GM21619 (cell line): ENCODE measurements at regions not wholly inside any gene's neighbourhood (a gene's known extent, or its start where the extent isn't known, plus 50 kb on each side); places are given as distances from the start of the nearest gene placed in this dataset.
"Not testable (repeated sequence)": the region's sequence is repeated elsewhere in the genome, so short reads cannot be mapped to it uniquely, and the experiment has no call there.

Experiments used
- ATAC-seq: cut with Tn5 transposase; IDR thresholded peaks from one replicate; pipeline ENCODE4 v1.9.1; 2021; ENCODE audit not compliant: unreplicated experiment

DNA sequence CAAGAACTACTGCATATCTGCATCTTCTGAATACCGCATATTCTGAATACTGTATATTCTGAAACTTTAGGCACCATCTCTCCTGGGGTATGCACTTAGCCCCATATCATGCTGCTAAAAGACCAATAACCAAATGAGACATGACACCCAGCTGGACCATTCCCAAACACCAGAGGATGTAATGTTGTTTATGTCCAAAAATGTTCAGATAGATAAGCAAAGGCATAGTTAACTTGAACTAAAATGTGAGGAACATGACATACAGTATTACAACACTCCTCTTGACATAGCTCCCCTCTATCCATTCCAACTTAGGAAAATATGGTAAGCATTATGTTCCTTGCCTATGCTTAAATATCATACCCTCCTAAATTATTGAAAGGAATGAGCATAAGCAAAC lies 127.3 kb downstream of the TENT5A start:
- no peak for ATAC-seq

DNA sequence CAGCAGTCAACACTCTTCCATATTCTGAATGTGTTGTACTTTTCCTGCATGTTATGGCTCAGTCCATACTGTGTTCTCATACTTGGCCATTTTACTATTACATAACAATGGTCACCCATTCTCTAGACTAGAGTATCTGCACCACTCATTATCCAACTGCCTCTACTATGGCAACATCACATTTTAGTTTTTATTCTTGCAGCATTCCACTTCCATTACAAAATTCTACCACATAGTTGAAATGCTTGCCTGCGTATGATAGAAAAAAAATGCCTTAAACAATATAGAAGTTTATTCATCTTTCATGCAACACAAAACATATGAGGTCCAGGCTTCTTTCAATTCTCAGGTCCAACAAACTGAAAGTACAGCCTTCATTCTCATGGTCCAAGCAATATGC lies 128.0 kb downstream of the TENT5A start:
- ATAC-seq = no peak

DNA sequence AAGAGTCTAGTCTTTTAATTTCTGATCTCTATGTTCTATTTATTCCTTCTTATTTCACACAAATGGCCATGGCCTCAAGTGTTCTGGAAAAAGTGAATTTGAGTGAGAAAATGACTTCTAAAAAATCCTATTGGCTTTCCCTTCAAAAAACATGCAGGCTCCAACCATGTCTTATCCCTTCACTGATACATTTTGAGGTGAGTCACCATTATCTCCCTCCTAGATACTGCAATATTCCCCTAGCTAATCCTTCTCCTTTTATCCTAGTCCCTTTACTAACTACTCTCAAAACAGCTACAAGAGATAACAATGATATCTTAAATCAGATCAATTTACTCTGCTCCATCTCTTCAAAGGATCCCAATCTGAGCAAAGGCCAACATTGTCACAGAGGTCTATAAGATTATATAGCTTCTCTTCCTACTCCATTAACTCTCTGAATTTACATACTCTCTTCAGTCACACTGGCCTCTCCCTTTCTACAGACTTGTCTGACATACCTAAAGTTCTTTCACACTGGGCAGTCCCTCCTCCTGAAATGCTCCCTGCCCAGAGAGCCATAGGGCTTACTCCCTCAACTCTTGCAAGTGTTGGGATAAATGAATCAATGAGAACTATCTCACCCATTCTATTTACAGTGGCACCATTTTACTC lies 129.2 kb downstream of the TENT5A start:
- no peak for ATAC-seq

DNA sequence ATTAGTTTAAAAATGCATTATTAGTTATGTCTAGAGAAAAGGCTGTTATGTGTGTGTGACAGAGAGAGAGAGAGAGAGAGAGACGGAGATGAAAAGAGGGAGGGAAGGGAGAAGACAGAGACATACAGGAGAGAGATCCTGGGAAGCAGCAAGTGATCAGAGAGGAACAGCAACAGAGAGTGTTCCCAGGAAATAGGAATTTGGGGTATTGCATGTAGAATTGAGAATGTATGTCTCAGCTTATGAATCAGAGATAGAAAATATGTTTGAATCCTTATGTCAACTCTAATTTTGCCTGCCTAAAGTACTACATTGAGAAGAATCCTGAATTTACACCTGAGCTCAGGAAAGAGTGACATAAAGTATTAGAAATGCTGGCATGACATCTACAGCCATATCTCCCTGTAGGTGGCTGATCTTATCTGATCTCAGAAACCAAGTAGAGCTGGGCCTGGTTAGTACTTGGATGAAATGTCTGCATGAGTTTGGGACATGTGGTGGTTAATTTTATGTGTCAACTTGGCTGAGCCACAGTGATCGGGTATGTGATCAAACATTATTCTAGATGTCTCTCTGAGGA lies 130.6 kb downstream of the TENT5A start:
- ATAC-seq = no peak

DNA sequence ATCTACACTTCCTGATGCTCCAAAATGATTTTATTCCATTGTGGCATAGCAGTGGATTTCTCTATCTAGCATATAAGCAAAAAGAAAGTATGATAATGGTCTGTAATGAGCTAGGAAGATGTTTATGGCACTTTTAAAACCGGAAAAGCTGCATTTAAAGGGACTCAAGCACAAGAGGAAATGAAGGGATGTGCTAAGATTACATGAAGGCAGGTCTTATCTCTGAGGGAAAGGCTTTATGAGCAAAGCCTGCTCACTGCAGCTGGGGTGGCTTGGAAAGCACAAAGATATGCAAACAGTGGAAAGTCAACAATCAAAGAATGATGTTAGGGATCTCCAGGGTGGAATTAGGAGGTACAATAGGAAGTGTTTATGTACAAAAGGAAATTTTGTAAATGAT lies 138.2 kb downstream of the TENT5A start:
- no peak for ATAC-seq

DNA sequence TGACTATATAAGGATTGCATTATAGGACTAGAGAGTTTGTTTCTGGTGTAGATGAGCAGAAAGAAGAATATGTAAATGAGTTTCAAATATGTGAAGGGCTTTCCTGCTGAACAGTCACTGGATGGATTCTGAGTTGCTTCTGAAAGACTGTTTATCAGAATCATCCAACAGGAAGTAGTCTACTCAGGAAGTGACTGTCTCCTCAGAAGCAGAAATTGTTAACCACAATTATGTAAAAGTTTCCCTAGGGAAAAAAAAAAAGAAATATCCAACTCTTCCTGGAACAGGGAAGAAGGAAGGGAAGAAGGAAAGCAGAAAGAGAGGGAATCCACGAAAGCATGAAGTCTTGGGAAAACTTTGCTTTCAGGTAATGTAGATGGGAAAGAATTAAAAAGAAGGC lies 138.9 kb downstream of the TENT5A start:
- ATAC-seq = no peak

DNA sequence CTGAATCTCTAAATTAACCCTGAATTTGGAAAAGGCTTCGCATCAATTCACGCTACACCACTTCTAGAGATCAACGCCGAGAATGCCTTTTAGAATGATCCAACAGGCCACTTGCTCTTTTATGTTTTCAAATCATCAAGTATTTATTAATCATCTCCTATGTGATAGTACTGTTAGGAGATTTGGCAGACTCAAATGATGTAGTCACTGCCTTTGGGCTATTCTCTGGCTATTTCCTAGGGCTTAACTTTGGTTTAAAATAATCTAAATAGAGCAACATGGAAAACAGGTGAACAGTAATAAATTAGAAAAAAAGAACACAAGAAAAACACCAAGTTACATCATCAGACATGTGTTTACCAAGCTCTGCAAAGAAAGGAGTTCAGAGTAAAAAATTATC lies 140.3 kb downstream of the TENT5A start:
- ATAC-seq = no peak

DNA sequence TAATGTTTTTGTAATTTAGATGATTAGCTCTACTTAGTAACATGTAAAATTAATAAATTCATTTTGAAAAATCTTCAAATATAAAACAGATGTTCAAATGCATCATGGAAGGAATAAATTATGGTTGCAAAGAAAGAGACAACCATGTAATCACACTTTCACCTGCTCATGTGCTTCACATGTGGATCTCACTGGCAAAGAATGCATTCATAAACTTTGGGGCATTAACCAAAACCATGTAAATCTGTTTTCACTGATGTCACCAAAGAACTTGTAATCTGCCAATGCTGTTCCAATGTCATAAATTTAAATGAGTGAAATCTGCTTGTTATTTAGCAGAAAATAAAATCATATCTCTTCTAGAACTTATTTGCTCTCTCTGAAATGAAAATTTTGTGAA lies 142.7 kb downstream of the TENT5A start:
- no peak for ATAC-seq

DNA sequence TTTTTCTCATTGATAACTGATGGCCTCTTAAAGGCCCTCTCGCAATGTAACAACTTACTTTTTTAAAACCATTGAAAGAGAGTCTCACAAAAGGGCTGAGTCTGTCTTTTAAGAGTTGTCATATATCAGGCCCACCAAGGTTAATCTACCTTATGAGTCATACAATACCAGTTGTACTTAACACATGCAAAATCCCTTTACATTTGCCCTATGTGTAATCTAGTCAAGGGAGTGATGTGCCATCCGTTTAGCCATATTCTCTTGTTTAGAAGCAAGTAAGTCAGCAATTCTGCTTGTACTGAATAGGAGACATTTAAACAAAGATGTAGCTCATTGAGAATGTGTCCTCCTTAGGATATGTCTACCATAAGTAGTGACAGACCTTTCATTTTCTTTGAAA lies 143.7 kb downstream of the TENT5A start:
- ATAC-seq = no peak

DNA sequence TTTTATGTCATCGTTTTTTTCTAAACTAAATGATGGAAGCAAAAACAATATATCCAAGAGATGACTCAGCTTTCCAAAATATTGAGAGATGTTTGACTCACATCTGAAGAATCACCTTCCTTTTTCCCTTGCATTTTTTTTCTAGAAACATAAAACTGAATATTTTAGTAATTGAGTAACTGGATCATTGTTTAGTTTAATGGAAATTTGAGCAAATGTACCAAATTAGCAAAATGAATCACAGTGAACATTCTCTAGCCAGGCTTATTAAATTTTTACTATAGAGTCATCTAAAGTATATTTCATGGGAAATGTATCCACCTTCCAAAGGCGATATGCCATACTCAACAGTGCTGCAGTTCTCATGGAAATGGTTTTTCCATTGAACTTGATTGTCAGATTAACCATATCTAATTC lies 145.5 kb downstream of the TENT5A start:
- ATAC-seq = no peak

DNA sequence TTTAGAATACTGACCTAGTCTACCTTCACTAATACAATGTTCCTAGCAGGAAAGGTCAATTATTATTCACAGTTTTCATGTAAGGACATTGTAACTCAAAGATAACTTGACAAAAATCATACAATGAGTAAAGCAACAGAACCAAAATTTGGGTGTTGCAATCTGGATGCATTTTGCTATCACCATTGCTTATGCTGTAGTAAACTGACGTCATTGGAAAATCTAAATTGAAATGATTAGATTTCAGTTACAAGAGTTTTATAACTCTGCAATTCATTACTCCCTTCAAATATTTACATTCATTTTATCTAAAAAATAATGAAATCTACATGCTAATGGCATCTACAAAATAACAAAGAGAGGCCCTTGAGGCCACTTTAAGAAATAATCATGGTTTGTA lies 147.0 kb downstream of the TENT5A start:
- no peak for ATAC-seq

DNA sequence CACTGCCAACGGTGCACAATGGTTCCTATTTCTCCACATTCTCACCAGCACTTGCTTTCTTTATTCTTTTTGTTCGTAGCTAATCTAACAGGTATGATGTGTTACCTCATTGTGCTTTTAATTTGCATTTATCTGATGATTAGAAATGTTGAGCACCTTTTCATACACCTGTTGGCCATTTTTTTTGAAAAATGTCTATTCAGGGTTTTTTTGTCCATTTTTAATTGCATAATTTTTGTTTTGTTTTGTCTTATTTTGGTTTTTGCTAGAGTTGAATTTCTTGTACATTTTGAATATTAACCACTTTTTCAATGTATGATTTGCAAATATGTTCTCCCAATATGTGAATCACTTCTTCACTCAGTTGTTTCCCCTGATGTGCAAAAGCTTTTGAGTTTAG lies 150.6 kb downstream of the TENT5A start:
- ATAC-seq = no peak

DNA sequence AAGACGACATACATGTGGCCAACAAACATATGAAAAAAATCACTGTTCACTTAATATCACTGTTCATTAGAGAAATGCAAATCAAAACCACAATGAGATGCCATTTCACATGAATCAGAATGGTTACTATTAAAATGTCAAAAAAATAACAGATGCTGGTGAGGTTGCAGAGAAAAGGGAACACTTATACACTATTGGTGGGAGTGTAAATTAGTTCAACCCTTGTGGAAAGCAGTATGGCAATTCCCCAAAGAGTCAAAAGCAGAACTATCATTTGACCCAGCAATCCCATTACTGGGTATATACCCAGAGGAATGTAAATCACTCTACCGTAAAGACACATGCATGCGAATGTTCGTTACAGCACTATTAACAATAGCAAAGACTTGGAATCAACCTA lies 152.0 kb downstream of the TENT5A start:
- ATAC-seq = not testable (repeated sequence)

DNA sequence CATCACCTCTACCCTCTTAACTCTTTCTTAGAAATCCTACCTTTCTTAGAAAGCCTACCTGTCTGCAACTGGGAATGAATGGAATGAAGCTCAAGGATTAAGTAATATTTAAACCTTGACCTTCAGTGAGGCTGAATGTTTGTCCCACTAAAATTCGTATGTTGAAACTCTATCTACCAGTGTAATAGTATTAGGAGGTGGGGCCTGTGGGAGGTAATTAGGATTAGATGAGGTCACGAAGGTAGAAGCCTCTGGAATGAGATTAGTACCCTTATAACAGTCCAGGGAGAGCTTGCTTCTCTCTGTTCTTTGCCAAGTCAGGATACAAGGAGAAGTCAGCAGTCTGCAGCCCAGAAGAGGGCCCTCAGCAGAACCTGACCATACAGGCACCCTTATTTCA lies 158.0 kb downstream of the TENT5A start:
- no peak for ATAC-seq

DNA sequence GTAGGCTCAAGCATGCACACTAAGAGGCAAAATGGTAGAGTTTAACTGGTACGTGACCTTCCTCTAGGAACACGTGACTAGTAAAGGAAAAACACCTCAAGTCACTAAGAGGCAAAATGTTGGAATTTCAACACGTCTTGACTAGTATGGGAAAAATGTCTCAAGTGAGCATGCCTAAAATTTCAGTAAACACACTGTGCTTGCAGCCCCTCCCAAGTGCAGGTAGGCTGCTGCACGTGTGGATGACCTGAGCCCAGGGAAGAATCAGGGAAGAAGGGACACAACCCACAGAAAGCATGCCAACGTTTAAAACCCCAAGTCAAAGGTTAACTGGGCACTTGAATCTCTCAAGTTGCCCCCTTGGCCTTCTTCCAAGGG lies 162.2 kb downstream of the TENT5A start:
- ATAC-seq = no peak

DNA sequence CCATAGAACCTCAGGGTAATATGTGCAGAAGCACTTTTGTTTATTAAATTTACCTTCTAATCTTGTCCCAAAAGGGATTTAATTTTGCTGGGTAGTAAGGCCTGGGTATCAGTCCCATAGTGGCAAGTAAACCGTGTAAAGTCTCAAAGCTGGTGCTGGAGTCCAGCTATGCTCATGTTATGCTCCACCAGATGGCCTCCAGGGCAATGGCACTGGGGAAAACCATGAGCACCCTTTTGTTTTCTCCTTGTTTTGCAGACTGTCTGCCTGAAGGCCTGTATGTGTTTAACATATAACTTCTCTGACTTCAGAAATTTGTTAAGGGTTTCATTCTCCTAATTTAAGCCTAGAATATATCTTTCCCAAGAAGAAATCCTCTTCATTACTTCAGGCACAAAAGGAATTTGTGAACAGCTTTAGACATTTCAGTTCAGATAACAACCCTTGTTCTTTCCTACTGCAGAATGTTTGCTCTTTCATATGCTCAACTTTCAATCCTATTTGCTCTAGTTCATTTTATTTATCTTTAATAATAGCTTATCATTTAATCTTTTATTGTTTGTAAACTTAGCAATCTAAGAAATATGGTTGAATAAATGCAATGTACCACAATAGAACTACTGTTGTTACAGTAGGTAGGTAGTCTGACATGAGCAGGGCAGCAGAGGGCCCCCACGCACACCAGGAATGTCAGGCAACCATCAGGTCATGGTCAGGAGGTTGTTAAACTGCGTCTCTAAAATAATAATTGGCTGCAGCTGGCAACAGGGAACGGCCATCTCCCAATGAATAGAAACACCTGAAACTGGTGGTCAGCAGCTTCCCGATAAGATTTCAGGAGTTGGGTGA lies 162.8 kb downstream of the TENT5A start:
- no peak for ATAC-seq

DNA sequence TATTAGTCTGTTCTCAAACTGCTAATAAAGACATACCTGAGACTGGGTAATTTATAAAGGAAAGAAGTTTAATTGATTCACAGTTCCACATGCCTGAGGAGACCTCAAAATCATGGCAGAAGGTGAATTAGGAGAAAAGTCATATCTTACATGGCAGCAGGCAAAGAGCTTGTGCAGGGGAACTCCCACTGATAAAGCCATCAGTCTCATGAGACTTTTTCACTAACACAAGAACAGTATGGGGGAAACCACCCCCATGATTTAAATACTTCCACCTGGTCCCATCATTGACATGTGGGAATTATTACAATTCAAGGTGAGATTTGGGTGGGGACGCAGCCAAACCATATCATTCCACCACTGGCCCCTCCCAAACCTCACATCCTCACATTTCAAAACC lies 166.8 kb downstream of the TENT5A start:
- ATAC-seq = not testable (repeated sequence)

DNA sequence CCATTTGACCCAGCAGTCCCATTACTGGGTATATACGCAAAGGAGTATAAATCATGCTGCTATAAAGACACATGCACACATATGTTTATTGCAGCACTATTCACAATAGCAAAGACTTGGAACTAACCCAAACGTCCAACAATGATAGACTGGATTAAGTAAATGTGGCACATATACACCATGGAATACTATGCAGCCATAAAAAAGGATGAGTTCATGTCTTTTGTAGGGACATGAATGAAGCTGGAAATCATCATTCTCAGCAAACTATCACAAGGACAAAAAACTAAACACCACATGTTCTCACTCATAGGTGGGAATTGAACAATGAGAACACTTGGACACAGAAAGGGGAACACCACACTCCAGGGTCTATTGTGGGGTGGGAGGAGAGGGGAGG lies 168.3 kb downstream of the TENT5A start:
- not testable (repeated sequence) for ATAC-seq

DNA sequence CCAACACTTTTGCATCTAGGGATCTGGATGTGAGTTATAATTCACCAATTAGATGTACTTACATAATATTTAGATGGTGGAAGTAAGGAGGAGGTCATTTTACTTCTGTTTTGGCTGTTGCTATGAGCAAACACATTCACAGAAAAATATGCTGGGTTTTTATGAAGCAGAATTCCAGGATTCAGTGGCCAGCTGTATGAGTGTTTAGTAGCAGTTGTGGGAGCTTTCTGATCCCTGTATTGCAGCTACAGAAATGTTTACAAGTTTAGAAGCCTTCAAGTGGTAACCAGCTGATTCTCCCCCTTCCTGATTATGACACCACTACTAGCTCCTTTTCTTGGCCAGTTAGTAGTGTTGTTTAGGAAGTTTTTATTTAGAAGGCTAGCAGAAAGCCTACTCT lies 177.0 kb downstream of the TENT5A start:
- no peak for ATAC-seq

DNA sequence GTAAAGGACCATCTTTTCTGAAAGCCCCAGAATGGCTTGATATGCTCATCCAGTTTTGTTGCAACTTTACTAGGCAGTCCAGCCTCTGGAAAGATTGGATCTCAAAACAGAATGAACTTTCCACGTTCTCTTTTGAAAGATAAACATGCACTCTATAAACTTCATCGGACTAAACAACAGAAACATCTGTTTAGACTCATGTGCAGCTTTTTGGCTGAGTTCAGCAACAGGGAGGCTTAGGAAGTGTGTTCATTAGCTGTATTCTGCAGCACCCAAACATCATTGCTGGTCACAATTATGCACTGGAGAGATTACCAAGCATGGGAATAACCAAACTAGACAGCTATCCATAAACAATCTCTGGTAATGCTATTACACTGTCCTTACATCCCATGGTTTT lies 180.5 kb downstream of the TENT5A start:
- ATAC-seq = no peak

DNA sequence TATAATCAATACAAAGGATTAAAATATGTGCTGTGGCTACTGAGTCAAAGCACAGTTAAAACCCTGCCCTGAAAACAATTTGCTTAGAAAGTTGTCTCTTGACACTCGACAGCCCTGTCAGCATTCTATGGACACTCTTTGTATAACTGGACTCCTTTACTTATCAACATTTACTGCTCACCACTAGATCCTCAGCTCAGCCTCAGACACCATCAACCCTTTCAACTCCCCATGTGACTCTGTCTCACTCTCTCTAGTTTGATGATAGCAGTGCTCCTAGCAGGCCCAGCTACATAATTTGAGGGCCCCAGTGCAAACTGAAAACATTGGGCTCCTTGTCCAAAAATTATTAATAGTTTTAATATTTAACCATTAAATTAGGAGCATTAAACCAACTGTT lies 181.8 kb downstream of the TENT5A start:
- ATAC-seq = no peak

DNA sequence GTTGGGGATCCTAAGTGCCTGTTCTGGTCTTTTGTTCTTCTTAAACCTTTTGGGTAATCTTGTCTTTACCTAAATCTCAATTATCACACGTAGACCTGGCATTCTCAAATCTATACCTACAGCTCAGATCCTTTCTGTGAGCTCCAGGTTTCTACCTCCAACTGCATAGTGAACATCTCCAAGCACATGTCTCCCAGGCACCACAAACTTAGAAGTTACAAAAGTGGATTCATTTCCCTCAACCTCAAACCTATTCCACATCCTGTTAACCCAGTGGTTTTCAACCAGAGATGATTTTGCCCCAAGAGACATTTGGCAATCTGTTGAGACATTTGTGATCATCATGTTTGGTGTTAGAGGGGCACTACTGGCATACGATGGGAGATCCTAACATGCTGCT lies 183.5 kb downstream of the TENT5A start:
- ATAC-seq = no peak
